GM23338 (cell line): ENCODE measurements at regions not wholly inside any gene's neighbourhood (a gene's known extent, or its start where the extent isn't known, plus 50 kb on each side); places are given as distances from the start of the nearest gene placed in this dataset.

Source experiments
- ATAC-seq: fragments of 200-7000 bp; cut with Tn5 transposase; 3 replicates; pipeline ENCODE4 v1.9.1; 2020
- DNase-seq: peaks from one replicate; pipeline ENCODE4 v3.0.0-alpha.2; 2015; ENCODE audit warnings: low spot score
- H2AFZ ChIP-seq: fragments of 200-600 bp; sonication (generic); 2 replicates; pipeline ENCODE4 v1.8.0; 2016; ENCODE audit warnings: antibody characterized with exemption, mild to moderate bottlenecking, moderate library complexity
- H3F3A ChIP-seq: fragments of 200-600 bp; sonication (generic); replicated peaks from 2 replicates; pipeline ENCODE4 v1.8.0; 2017; ENCODE audit warnings: antibody characterized with exemption, mixed run types, low read depth
- H3K27ac ChIP-seq: fragments of 200-600 bp; sonication (generic); 2 replicates; pipeline ENCODE4 v1.6.1; 2016; ENCODE audit warnings: low read depth
- H3K27me3 ChIP-seq: fragments of 200-600 bp; sonication (generic); 2 replicates; pipeline ENCODE4 v1.8.0; 2016; ENCODE audit warnings: mild to moderate bottlenecking, mixed run types, moderate library complexity; ENCODE audit not compliant: insufficient read depth
- H3K36me3 ChIP-seq: fragments of 200-600 bp; sonication (generic); 2 replicates; pipeline ENCODE4 v1.8.0; 2016; ENCODE audit warnings: mild to moderate bottlenecking; ENCODE audit not compliant: insufficient read depth
- H3K4me1 ChIP-seq: fragments of 200-600 bp; sonication (generic); 2 replicates; pipeline ENCODE4 v1.8.0; 2016; ENCODE audit warnings: mild to moderate bottlenecking, moderate library complexity; ENCODE audit not compliant: insufficient read depth
- H3K4me2 ChIP-seq: fragments of 200-600 bp; sonication (generic); 2 replicates; pipeline ENCODE4 v1.7.1; 2017; ENCODE audit warnings: mixed run types
- H3K4me3 ChIP-seq: fragments of 200-600 bp; sonication (generic); 2 replicates; pipeline ENCODE4 v1.6.1; 2016; ENCODE audit warnings: mixed run types
- H3K79me2 ChIP-seq: fragments of 200-600 bp; sonication (generic); replicated peaks from 2 replicates; pipeline ENCODE4 v1.8.0; 2017; ENCODE audit warnings: mild to moderate bottlenecking; ENCODE audit not compliant: insufficient read depth
- H3K9me2 ChIP-seq: fragments of 200-600 bp; sonication (generic); 2 replicates; pipeline ENCODE4 v1.8.0; 2017; ENCODE audit not compliant: insufficient read depth
- H4K20me1 ChIP-seq: fragments of 200-600 bp; sonication (generic); replicated peaks from 2 replicates; pipeline ENCODE4 v1.8.0; 2017; ENCODE audit warnings: mild to moderate bottlenecking; ENCODE audit not compliant: insufficient read depth
- H3K27ac Mint-ChIP-seq: 2 replicates; pipeline ENCODE4 v1.8.0; 2020; ENCODE audit warnings: inconsistent platforms, mild to moderate bottlenecking, moderate library complexity, mixed read lengths
- H3K27me3 Mint-ChIP-seq: 3 replicates; pipeline ENCODE4 v1.8.0; 2022; ENCODE audit warnings: low read depth, mild to moderate bottlenecking, moderate library complexity, mixed read lengths, inconsistent platforms; ENCODE audit not compliant: insufficient read depth, poor library complexity
- H3K36me3 Mint-ChIP-seq: 3 replicates; pipeline ENCODE4 v1.8.0; 2021; ENCODE audit warnings: low read depth, mild to moderate bottlenecking, inconsistent platforms, moderate library complexity, mixed read lengths
- H3K4me1 Mint-ChIP-seq: 3 replicates; pipeline ENCODE4 v1.8.0; 2020; ENCODE audit warnings: mild to moderate bottlenecking, inconsistent platforms, mixed read lengths
- H3K4me3 Mint-ChIP-seq: 3 replicates; pipeline ENCODE4 v1.8.0; 2021; ENCODE audit warnings: moderate library complexity, mild to moderate bottlenecking, inconsistent platforms, mixed read lengths
- H3K9me3 Mint-ChIP-seq: 3 replicates; pipeline ENCODE4 v1.8.0; 2020; ENCODE audit warnings: moderate library complexity, mild to moderate bottlenecking, inconsistent platforms, mixed read lengths
- CREB1 ChIP-seq: fragments of 250-450 bp; sonication (Bioruptor Pico); IDR thresholded peaks from 2 replicates; pipeline ENCODE4 v1.5.0; 2020; ENCODE audit warnings: low read depth, mild to moderate bottlenecking, moderate library complexity
- EZH2 ChIP-seq: fragments of 200-600 bp; sonication (generic); IDR thresholded peaks from one replicate; pipeline ENCODE4 v1.8.0; 2017; ENCODE audit warnings: antibody characterized with exemption, mild to moderate bottlenecking, low read depth; ENCODE audit not compliant: unreplicated experiment
- EZH2phosphoT487 ChIP-seq: fragments of 200-600 bp; sonication (generic); IDR thresholded peaks from one replicate; pipeline ENCODE4 v1.8.1; 2018; ENCODE audit warnings: antibody characterized with exemption; ENCODE audit not compliant: unreplicated experiment
- JUNB ChIP-seq: IDR thresholded peaks from one replicate; pipeline ENCODE4 v1.6.1; 2016; ENCODE audit warnings: antibody characterized with exemption; ENCODE audit not compliant: unreplicated experiment
- NANOG ChIP-seq: IDR thresholded peaks from 2 replicates; pipeline ENCODE4 v1.6.1; 2016; ENCODE audit warnings: antibody characterized with exemption, borderline replicate concordance
- POLR2AphosphoS5 ChIP-seq: IDR thresholded peaks from 2 replicates; pipeline ENCODE4 v1.6.1; 2016; ENCODE audit warnings: antibody characterized with exemption, low read depth
- STAT1 ChIP-seq: IDR thresholded peaks from one replicate; pipeline ENCODE4 v1.6.1; 2016; ENCODE audit warnings: antibody characterized with exemption; ENCODE audit not compliant: unreplicated experiment
- ZNF114 ChIP-seq: fragments of 250-450 bp; sonication (Bioruptor Pico); IDR thresholded peaks from 2 replicates; pipeline ENCODE4 v1.5.0; 2020; ENCODE audit warnings: mild to moderate bottlenecking, moderate library complexity
- ZNF331 ChIP-seq: fragments of 250-450 bp; sonication (Bioruptor Pico); IDR thresholded peaks from 2 replicates; pipeline ENCODE4 v1.5.0; 2020; ENCODE audit warnings: low read depth, mild to moderate bottlenecking, moderate library complexity
- TF ChIP-seq, protein P1 (sequence below): IDR thresholded peaks from 2 replicates; pipeline ENCODE4 v1.6.1; 2016; ENCODE audit warnings: antibody characterized with exemption
- TF ChIP-seq, protein P2 (sequence below): IDR thresholded peaks from one replicate; pipeline ENCODE4 v1.6.1; 2018; ENCODE audit warnings: antibody characterized with exemption; ENCODE audit not compliant: unreplicated experiment
- TF ChIP-seq, protein P3 (sequence below): fragments of 250-450 bp; sonication (Bioruptor Pico); IDR thresholded peaks from 2 replicates; pipeline ENCODE4 v1.5.0; 2020; ENCODE audit warnings: mild to moderate bottlenecking, moderate library complexity
- TF ChIP-seq, protein P4 (sequence below), 2 experiments: fragments of 200-600 bp in 1 of 2; sonication (generic) in 1 of 2; conservative IDR thresholded peaks; 2 replicates each; pipeline versions ENCODE4 v1.5.1 to v1.6.1; 2016 to 2017; ENCODE audit warnings: antibody characterized with exemption in 2 of 2, low read depth in 2 of 2, mild to moderate bottlenecking in 2 of 2, moderate library complexity in 1 of 2

DNA sequence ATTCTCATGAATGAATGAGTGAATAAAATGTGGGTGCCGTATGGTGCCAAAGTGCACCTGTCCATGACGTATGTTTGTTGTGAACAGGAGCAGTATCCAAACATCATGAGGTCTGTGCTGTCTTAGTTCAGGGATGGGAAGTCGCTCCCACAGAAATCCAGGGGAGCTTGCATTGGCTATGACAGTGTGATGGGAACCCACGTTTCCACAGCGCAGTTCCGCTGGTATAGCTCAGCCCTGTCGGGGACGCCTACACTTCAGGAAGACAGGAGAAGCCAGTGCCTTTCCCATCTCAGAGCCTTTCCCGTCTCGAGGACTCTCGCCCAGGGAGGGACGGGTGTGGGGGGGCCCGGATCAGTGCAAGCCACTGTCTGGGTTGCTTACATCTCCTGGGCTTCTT is 69.8 kb downstream of the DACT2 start:
- no peak for DNase-seq
- Histone ChIP-seq H3K9me2 (peaks cover 9% of the 10 kb centered on the region; the same call in 1 of the 2 replicates), H3F3A (no peaks in the 10 kb centered on the region), H3K27ac (no peak overlapping the region), H3K4me2 (no peak overlapping the region), H4K20me1 (no peaks in the 10 kb centered on the region), H3K4me3 (no peak overlapping the region), H3K36me3 (no peaks in the 10 kb centered on the region), H3K4me1 (peaks cover 11% of the 10 kb centered on the region), H3K79me2 (no peaks in the 10 kb centered on the region), H2AFZ (no peak overlapping the region), H3K27me3 (no peaks in the 10 kb centered on the region)
- ATAC-seq: no peak
- peaks cover 4% of the 10 kb centered on the region for H3K27me3 Mint-ChIP-seq
- H3K36me3 Mint-ChIP-seq: no peaks in the 10 kb centered on the region
- peaks cover 16% of the 10 kb centered on the region; the same call in 2 of the 3 replicates for H3K4me1 Mint-ChIP-seq
- no peak for TF ChIP-seq POLR2AphosphoS5
- TF ChIP-seq, protein P1, sequence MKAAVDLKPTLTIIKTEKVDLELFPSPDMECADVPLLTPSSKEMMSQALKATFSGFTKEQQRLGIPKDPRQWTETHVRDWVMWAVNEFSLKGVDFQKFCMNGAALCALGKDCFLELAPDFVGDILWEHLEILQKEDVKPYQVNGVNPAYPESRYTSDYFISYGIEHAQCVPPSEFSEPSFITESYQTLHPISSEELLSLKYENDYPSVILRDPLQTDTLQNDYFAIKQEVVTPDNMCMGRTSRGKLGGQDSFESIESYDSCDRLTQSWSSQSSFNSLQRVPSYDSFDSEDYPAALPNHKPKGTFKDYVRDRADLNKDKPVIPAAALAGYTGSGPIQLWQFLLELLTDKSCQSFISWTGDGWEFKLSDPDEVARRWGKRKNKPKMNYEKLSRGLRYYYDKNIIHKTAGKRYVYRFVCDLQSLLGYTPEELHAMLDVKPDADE: no peak
- TF ChIP-seq STAT1: no peak
- TF ChIP-seq, protein P2, sequence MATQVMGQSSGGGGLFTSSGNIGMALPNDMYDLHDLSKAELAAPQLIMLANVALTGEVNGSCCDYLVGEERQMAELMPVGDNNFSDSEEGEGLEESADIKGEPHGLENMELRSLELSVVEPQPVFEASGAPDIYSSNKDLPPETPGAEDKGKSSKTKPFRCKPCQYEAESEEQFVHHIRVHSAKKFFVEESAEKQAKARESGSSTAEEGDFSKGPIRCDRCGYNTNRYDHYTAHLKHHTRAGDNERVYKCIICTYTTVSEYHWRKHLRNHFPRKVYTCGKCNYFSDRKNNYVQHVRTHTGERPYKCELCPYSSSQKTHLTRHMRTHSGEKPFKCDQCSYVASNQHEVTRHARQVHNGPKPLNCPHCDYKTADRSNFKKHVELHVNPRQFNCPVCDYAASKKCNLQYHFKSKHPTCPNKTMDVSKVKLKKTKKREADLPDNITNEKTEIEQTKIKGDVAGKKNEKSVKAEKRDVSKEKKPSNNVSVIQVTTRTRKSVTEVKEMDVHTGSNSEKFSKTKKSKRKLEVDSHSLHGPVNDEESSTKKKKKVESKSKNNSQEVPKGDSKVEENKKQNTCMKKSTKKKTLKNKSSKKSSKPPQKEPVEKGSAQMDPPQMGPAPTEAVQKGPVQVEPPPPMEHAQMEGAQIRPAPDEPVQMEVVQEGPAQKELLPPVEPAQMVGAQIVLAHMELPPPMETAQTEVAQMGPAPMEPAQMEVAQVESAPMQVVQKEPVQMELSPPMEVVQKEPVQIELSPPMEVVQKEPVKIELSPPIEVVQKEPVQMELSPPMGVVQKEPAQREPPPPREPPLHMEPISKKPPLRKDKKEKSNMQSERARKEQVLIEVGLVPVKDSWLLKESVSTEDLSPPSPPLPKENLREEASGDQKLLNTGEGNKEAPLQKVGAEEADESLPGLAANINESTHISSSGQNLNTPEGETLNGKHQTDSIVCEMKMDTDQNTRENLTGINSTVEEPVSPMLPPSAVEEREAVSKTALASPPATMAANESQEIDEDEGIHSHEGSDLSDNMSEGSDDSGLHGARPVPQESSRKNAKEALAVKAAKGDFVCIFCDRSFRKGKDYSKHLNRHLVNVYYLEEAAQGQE: no peak
- no peak for TF ChIP-seq EZH2phosphoT487
- TF ChIP-seq CREB1 (CRISPR knock-in tag): no peak
- no peak for TF ChIP-seq JUNB
- TF ChIP-seq, protein P3, sequence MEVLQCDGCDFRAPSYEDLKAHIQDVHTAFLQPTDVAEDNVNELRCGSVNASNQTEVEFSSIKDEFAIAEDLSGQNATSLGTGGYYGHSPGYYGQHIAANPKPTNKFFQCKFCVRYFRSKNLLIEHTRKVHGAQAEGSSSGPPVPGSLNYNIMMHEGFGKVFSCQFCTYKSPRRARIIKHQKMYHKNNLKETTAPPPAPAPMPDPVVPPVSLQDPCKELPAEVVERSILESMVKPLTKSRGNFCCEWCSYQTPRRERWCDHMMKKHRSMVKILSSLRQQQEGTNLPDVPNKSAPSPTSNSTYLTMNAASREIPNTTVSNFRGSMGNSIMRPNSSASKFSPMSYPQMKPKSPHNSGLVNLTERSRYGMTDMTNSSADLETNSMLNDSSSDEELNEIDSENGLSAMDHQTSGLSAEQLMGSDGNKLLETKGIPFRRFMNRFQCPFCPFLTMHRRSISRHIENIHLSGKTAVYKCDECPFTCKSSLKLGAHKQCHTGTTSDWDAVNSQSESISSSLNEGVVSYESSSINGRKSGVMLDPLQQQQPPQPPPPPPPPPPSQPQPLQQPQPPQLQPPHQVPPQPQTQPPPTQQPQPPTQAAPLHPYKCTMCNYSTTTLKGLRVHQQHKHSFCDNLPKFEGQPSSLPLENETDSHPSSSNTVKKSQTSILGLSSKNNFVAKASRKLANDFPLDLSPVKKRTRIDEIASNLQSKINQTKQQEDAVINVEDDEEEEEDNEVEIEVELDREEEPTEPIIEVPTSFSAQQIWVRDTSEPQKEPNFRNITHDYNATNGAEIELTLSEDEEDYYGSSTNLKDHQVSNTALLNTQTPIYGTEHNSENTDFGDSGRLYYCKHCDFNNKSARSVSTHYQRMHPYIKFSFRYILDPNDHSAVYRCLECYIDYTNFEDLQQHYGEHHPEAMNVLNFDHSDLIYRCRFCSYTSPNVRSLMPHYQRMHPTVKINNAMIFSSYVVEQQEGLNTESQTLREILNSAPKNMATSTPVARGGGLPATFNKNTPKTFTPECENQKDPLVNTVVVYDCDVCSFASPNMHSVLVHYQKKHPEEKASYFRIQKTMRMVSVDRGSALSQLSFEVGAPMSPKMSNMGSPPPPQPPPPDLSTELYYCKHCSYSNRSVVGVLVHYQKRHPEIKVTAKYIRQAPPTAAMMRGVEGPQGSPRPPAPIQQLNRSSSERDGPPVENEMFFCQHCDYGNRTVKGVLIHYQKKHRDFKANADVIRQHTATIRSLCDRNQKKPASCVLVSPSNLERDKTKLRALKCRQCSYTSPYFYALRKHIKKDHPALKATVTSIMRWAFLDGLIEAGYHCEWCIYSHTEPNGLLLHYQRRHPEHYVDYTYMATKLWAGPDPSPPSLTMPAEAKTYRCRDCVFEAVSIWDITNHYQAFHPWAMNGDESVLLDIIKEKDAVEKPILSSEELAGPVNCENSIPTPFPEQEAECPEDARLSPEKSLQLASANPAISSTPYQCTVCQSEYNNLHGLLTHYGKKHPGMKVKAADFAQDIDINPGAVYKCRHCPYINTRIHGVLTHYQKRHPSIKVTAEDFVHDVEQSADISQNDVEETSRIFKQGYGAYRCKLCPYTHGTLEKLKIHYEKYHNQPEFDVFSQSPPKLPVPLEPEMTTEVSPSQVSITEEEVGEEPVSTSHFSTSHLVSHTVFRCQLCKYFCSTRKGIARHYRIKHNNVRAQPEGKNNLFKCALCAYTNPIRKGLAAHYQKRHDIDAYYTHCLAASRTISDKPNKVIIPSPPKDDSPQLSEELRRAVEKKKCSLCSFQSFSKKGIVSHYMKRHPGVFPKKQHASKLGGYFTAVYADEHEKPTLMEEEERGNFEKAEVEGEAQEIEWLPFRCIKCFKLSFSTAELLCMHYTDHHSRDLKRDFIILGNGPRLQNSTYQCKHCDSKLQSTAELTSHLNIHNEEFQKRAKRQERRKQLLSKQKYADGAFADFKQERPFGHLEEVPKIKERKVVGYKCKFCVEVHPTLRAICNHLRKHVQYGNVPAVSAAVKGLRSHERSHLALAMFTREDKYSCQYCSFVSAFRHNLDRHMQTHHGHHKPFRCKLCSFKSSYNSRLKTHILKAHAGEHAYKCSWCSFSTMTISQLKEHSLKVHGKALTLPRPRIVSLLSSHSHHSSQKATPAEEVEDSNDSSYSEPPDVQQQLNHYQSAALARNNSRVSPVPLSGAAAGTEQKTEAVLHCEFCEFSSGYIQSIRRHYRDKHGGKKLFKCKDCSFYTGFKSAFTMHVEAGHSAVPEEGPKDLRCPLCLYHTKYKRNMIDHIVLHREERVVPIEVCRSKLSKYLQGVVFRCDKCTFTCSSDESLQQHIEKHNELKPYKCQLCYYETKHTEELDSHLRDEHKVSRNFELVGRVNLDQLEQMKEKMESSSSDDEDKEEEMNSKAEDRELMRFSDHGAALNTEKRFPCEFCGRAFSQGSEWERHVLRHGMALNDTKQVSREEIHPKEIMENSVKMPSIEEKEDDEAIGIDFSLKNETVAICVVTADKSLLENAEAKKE (CRISPR knock-in tag): no peak
- TF ChIP-seq, protein P4, sequence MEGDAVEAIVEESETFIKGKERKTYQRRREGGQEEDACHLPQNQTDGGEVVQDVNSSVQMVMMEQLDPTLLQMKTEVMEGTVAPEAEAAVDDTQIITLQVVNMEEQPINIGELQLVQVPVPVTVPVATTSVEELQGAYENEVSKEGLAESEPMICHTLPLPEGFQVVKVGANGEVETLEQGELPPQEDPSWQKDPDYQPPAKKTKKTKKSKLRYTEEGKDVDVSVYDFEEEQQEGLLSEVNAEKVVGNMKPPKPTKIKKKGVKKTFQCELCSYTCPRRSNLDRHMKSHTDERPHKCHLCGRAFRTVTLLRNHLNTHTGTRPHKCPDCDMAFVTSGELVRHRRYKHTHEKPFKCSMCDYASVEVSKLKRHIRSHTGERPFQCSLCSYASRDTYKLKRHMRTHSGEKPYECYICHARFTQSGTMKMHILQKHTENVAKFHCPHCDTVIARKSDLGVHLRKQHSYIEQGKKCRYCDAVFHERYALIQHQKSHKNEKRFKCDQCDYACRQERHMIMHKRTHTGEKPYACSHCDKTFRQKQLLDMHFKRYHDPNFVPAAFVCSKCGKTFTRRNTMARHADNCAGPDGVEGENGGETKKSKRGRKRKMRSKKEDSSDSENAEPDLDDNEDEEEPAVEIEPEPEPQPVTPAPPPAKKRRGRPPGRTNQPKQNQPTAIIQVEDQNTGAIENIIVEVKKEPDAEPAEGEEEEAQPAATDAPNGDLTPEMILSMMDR (conservative IDR thresholded peaks at IDR 0.05; ENCODE audit: low read depth in 2 of 2): no peak
- TF ChIP-seq EZH2: no peak
- TF ChIP-seq NANOG: no peak
- no peak for TF ChIP-seq ZNF114
- no peak for TF ChIP-seq ZNF331 (CRISPR knock-in tag)
- no peak overlapping the region for H3K4me3 Mint-ChIP-seq
- H3K9me3 Mint-ChIP-seq: peaks cover 2% of the 10 kb centered on the region; the same call in 1 of the 3 replicates
- no peak overlapping the region for H3K27ac Mint-ChIP-seq
